HG03378 (cell line): ENCODE measurements at regions not wholly inside any gene's neighbourhood (a gene's known extent, or its start where the extent isn't known, plus 50 kb on each side); places are given as distances from the start of the nearest gene placed in this dataset.
"Not testable (repeated sequence)": the region's sequence is repeated elsewhere in the genome, so short reads cannot be mapped to it uniquely, and the experiment has no call there.

Experiments
- ATAC-seq: cut with Tn5 transposase; IDR thresholded peaks from one replicate; pipeline ENCODE4 v1.9.1; 2021; ENCODE audit warnings: mild to moderate bottlenecking, moderate library complexity; ENCODE audit not compliant: unreplicated experiment

DNA sequence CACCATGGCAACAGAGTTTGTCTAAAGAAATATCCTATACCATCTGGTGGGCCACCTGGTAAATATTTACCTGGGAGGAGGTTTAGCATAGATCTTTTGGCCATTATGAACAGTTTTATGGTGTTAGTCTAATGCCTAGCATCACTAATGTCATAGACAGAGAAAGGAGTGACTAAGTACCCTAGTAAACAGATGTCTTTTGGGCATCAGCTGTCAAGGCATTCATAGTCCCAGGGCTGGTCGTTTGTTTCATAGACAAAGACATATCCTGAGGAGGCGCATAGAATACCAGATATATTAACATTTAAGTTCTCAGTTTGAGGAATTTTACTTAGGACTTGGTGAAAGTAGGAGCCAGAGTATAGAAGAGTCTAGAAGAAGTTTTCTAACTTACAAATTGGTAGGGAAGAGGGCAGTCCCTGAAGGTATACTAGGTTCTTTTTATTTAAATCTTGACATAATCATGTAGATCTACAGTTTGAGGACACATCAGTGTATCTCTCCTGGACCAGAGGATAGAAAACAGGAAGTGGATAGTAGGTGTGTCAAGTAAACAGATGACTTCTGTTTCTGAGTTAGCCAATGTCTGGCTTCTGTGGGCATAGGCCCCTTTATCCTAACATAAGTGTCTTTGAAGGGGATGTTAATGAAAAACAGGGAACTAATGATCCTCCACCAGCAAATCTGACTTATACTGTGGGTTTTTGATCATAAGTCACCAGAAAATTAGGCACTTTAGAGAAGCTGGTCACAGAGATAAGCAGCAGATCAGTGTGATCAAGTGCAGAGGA lies 105.0 kb upstream of the PRSS3 start:
- ATAC-seq, result no peak

DNA sequence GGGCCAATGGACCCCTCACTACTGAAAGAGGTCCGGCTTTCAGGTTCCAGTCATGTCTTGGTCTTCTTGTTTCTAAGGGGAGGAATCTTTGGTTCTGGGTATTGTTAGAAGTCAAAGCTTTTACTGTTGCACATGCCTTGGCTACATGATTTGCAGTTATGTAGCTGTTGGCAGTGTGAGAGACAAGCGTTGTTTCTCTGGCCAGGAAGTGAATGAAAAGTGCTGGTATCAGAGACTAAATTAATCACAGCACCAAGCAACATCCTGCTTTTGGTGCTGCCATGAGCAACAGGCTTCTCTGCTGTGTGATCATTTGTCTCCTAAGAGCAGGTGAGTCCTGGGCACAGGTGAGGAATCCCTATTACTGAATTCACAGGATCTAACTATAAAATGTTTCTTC lies 100.1 kb upstream of the PRSS3 start:
- no peak for ATAC-seq

DNA sequence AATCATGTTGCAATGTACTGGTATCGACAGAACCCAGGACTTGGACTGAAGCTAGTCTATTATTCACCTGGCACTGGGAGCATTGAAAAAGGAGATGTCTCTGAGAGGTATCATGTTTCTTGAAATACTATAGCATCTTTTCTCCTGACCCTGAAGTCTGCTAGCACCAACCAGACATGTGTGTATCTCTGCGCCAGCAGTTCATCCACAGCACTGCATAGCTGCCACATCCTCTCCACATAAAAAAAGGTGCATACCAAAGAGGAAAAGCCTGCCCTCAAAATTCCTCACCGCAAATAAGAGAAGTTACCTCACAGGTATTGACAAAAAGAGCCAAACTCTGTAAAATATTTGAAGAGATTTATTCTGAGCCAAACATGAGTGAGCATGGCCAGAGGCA lies 99.5 kb upstream of the PRSS3 start:
- ATAC-seq, result no peak

DNA sequence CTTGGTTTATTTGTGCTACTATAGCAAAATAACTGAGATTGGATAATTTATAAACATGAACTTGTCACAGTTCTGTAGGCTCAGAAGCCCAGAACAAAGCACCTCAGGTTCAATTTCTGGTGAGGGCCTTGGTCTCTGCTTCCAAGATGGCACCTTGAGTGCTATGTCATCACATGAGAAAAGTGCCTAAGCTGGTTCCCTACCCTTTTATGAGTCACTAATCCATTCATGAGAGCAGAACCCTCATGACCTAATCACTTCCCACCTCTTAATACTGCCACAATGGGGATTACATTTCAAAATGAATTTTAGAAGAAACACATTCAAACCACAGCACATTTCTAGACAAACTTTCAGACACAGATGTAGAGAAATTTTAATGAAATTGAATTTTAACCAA lies 98.2 kb upstream of the PRSS3 start:
- ATAC-seq, result no peak

DNA sequence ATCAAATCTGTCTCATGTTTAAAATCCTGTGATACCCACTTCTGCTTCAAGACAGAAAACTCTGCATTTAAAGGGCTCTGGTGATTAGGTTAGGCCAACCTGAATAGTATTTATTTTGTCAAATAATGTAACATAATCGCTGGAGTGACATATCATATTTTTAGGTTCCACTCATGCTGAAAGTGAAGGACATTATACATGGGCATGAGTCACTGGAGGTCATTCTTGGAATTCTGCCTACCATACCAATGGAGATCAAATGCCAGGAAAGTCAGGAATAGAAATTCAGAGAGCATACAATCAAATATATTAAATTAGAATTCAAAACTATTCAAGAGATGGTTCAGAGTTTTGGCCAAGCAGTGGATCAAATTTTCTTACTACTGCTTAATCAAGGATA lies 97.1 kb upstream of the PRSS3 start:
- ATAC-seq, result no peak

DNA sequence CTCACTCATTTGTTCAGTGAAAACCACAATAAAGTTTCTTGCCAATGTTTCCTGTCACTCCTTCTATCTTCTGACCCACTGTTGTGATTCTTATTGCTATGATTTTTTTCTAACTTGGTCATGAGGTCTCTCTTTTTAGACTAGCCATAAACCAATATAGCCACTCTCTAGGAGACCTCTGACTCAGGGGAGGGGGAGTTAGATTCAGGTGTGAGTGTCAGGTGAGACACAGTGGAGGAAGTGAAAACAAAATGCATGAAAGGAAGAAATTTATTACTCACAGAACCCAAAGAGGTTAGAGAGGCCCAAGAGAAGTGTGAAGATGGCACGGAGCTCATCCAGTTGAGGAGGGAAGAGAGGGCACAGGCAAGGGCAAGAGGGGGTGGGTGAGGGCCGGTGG lies 94.4 kb upstream of the PRSS3 start:
- ATAC-seq, result not testable (repeated sequence)

DNA sequence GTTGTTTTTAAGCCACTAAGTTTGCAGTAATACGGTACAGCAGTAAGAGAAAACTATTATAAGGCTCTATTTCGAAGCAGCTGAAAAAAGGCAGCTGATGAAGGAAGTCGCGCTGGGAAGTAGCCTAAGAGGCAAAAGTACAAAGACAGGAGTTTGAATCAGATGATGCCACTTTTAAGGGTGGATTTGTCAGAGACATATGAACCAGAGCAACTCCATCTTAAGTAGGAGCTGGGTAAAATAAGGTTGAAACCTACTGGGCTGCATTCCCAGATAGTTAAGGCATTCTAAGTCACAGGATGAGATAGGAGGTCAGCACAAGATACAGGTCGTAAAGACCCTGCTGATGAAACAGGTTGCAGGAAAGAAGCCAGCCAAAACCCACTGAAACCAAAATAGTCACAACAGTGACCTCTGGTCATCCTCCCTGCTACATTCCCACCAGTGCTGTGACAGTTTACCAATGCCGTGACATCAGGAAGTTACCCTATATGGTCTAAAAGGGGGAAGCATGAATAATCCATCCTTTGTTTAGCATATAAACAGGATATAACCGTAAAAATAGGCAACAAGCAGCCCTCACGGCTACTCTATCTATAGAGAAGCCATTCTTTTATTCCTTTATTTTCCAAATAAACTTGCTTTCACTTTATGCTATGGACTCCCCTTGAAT lies 91.8 kb upstream of the PRSS3 start:
- ATAC-seq, result no peak

DNA sequence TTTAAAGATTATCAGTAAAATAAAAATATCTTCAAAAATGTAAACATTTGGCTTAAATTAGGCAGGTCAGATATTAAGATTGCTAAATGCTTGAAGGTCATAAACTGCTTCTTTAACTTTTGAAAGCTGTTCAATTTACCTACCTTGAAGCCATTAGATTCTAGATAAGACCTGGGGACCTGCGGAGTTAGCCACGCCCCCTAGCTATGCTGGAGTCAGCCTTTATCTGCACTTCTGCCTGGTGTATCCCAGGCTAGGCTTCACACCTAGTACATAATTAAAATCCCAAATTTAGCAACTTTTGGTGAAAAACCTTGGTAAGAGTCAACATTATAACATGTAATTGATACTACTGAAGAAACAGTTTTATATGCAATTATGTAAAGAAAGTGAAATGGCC lies 89.9 kb upstream of the PRSS3 start:
- ATAC-seq, result not testable (repeated sequence)

DNA sequence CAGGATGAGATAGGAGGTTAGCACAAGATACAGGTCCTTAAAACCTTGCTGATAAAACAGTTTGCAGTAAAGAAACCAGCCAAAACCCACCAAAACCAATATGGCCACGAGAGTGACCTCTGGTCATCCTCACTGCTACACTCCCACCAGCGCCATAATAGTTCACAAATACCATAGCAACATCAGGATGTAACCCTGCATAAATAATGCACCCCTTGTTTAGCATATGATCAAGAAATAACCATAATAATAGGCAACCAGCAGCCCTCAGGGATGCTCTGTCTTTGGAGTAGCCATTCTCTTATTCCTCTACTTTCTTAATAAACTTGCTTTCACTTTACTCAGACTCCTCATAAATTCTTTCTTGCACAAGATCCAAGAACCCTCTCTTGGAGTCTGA lies 86.9 kb upstream of the PRSS3 start:
- no peak for ATAC-seq

DNA sequence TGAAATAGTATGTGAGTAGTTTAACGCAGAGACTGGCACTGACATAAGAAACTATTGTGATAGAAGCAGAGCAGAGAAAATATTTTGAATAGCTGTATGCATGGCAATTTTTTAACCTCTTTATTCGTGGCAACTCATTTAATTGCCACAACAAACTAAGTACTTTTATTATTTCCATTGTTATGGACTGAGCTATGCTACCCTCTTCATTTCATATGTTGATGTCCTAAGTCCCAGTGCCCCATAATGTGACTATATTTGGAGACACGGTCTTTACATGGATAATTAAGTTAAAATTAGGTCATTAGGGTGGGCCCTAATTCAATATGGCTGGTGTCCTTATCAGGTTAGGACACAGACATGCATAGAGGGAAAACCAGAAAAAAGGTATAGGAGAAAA lies 86.1 kb upstream of the PRSS3 start:
- ATAC-seq, result no peak

DNA sequence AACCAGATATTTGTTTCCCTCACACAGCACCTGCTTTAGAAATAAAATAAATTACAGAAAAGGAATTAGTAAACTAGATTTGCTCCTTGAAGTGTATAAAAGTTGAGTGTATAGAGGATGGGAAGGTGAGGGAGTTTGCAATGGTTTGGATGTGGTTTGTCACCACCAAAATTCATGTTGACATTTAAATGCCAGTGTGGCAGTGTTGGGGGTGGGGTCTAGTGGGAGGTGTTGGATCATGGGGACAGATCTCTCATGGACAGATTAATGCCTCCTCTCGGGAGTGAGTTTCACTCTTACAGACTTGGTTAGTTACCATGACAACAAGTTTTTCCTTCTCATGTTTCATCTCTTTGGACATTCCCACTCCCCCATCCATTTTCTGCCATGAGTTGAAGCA lies 83.9 kb upstream of the PRSS3 start:
- ATAC-seq, result not testable (repeated sequence)

DNA sequence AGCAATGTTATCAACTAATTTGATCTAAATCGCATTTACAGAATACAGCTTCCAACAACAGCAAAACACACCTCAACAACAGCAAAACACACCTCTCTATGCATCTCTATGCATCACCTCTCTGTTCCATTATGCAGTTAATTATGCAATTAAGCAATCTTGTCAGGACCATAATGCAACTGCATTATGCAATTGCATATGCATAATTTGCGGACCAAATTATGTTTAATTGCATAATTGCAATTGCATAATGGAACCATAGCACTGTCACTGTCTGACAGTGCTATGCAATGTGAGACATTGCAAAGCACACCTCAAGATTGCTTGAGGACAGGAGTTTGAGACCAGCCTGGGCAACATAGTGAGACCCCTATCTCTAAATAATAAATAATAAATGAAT lies 80.4 kb upstream of the PRSS3 start:
- ATAC-seq, result no peak

DNA sequence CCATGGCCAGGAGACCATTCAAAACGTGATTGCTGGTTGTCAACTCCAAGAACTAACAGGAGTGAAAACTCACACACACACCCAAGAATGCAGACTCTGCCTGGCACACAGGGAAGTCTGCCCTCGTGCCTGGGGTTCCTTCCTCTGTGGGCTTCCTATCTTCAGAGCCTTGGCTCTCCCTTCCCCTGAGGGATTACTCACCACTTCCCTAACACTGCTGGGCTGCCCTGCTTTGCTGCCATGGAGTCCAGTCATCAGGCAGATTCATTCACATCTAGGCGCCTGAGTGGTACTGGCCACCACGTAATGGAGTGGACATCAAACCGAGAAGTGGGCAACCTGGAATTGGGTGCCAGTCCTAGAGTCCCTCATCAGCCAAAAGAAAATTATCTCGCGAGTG lies 76.4 kb upstream of the PRSS3 start:
- ATAC-seq, result no peak

DNA sequence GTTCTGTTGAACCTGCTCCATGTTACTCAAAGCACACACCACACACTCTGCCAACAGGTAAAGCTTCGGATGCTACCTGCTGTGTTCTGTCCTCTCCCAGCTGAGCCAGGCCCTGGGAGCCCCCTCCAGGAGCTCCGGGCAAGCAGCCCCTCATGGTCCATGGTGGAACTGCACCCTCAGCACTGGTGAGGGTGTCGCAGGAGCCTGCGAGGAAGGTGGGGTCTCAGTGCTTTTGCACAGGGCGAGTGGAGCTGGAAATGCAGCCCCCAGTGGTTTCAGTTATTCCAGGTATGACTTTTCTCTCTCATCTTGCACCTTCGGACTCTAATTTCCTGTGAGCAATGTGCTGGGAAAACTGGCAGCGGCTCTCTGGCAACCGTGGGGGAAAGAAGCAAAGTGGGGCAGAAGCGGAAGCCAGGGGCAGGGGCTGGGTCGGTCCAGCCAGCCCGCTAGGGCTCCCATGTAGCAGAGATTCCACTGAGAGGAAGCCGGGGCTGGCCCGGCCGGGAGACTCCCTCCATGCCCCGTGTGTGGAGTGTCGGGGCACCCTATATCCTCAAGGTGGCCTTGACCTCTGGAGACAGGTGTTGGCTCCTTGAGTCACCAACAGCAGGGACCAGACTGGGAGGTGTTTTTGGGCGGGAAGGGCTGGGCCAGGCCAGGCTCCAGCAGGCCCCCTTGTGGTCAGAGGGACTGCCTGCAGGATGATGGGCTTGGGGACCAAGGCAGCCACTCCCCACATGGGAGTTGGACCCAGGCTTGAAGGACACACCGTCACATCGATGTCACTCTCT lies 75.6 kb upstream of the PRSS3 start:
- ATAC-seq, result no peak

DNA sequence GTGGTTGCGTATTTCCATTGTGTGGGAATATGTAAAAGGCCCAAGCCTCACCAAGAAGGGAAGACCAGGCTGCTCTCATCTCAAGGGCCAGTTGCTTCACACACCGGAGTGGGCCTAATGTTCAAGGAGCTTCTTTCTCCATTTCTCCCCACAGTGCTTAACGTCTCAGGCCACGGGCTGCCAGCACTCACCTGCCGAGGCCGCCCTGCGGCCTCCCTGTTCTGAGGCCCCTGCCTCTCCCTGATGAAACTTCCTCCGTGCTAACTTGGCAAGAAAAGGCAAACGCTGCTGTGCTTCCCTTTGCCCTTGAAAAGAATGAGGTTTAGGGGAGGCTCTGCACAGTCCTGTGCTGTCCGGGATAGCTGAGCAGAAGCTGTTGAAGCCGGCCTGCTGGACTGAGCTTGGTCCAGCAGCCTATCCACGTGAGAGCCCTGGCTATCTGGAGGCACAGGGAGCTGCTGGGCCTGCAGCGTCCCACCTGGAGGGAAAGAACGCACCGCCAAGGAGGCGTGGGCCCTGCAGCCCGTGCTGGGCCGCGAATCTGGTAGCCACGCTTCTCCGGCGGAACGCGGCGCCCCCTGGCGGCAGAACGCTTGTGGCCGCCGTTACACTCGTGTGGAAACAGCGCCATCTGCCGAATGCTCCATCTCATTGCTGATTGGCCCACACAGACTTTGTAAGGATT lies 73.5 kb upstream of the PRSS3 start:
- peak; percentile 67 for ATAC-seq

DNA sequence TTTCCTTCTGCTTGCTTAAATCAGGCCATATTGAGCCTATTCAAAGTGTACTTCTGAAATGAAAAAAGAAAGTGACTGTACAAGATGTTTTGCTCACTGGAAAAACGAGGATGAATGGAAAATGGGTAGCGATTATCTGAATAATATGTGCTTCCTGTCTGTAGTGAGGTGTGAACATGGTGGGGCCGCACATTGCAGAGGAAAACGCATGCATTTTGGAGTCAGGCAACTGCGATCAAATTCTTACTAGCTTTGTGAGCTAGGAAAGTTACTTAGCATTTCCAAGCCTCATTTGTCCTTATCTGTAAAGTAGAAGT lies 73.0 kb upstream of the PRSS3 start:
- no peak for ATAC-seq

DNA sequence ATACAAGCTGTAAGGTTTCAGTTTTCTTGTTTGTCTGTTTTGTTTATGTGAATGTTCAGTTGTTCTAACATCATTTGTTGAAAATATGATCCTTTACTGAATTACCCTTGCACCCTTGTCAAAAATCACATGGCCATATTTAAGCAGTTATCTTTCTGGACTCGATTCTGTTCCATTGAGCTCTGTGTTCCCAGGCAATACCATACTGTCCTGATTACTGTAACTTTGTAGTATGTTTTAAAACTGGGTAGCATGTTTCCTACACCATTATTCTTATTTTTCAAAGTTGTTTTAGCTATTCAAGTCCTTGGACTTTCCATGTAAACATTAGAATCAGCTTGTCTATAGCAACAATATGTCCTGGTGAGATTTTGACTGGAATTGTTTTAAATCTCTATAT lies 66.7 kb upstream of the PRSS3 start:
- no peak for ATAC-seq

DNA sequence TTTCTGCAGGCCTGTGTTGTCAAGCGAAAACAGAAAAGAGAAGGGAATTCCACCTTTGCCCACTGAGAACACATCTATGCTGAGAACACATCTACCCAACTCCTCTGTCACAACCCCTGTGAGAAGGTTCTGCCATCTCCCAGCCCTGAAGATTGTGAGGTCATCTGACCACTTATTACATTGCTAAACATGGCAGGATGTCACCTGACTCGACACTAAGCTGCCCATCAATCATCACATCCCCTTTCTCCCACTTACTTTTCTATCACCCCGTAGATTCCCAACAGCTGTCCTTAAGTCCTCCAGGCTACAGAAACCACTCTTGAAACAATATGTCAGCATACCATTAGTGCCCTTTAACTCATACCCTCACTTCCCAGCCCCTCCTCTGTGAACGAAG lies 64.2 kb upstream of the PRSS3 start:
- no peak for ATAC-seq

DNA sequence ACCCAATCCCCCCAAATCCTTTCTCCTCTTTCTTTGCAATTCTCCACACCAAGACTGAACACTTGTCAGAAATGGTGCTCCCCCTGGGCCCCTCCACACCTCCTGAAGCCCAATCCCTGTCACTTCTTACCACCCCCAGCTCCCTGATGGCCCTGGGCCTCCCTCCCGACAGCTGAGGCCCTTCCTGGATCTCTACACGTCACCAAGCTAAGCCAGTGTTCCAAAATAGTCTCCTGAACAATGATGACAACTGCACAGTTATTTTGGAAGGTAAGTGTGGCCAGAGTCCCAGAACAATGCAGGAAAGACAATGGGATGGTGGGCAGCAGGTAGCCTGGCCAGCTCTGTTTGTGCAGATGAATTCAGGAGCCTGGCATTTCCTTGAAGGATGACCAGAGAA lies 63.7 kb upstream of the PRSS3 start:
- ATAC-seq, result no peak

DNA sequence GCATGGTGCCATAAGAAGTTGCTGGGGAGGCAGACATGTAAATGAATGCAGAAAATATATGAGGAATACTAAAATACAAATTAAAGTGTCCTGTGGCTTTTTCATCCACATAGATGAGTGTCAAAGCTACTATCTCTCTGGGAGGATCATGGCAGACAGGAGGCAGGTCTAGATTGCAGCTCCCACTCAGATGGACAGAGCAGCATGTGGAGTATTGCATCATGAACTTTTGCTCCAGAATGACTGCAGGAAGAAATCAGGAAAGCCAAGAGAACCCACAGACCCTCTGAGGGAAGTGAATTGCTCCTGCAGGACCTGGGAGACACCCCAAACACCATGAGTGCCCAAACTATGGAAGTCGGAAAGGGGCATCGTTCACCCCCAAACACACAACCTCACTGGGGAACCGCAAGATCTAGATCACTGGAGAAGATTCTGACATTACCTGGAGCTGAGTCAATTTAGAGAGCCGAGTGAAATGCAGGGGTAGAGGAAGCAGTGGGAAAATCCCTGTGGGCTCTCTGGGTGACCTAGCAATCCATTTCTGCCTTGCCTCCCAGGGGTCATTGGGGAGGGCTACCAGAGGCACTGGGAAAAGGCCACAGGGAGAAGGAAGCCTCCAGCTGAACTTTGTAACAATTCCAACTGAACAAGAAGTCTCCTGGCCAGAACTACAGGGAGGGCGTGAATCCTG lies 61.0 kb upstream of the PRSS3 start:
- ATAC-seq, result not testable (repeated sequence)
